ENCODE measurements at regions not wholly inside any gene's neighbourhood (a gene's known extent, or its start where the extent isn't known, plus 50 kb on each side); places are given as distances from the start of the nearest gene placed in this dataset.

- TF ChIP-seq TCF7L2 (IDR thresholded peaks at IDR 0.05; ENCODE audit: low read depth, low read length) (no peak), CTCF (IDR thresholded peaks at IDR 0.05) (no peak), REST (IDR thresholded peaks at IDR 0.05; ENCODE audit: insufficient read depth in 1 of 2, low read depth in 2 of 2, low read length in 1 of 2) (no peak), POLR2AphosphoS5 (IDR thresholded peaks at IDR 0.05; ENCODE audit: low read depth, low read length) (no peak)
Measured at GRCh38 chr14:22505309-22505696, 83.7 kb downstream of the DAD1 start.
